Gastrocnemius medialis (tissue), 4 donors: ENCODE measurements at regions not wholly inside any gene's neighbourhood (a gene's known extent, or its start where the extent isn't known, plus 50 kb on each side); places are given as distances from the start of the nearest gene placed in this dataset.

ENCODE experiments used
- ATAC-seq, 2 donors: fragments of 150-250 bp; one replicate each; pipeline ENCODE4 v1.9.1; 2016
- DNase-seq, 2 donors: peaks; one replicate each; pipeline ENCODE4 v3.0.0-alpha.2; 2019
- H3K27ac ChIP-seq, 4 donors: fragments of 200-600 bp; sonication (generic); 1 replicate in 1 of 4; 2 replicates in 3 of 4; pipeline ENCODE4 v1.5.1; 2016 to 2018; ENCODE audit warnings: mild to moderate bottlenecking in 2 of 4, moderate library complexity in 1 of 4
- H3K27me3 ChIP-seq, 3 donors: fragments of 200-600 bp; sonication (generic) in 2 of 3; 1 replicate in 1 of 3; 2 replicates in 2 of 3; pipeline versions ENCODE4 v1.5.1 to v1.6.0; 2016 to 2019; ENCODE audit warnings: mild to moderate bottlenecking in 1 of 3, moderate library complexity in 1 of 3
- H3K36me3 ChIP-seq, 2 donors: fragments of 200-600 bp; sonication (generic) in 1 of 2; one replicate each; pipeline ENCODE4 v1.5.1; 2017 to 2018
- H3K4me1 ChIP-seq, 2 donors: fragments of 200-600 bp; sonication (generic) in 1 of 2; one replicate each; pipeline ENCODE4 v1.5.1; 2016 to 2017; ENCODE audit warnings: mild to moderate bottlenecking in 2 of 2
- H3K4me3 ChIP-seq, 4 donors: fragments of 200-600 bp; sonication (generic) in 3 of 4; 1 replicate in 1 of 4; 2 replicates in 3 of 4; pipeline ENCODE4 v1.5.1; 2016 to 2019; ENCODE audit warnings: mild to moderate bottlenecking in 2 of 4
- H3K9me3 ChIP-seq, 3 donors: fragments of 200-600 bp; sonication (generic) in 2 of 3; 1 replicate in 1 of 3; 2 replicates in 2 of 3; pipeline ENCODE4 v1.5.1; 2016 to 2019
- POLR2A ChIP-seq, 2 donors: fragments of 450-650 bp; IDR thresholded peaks; one replicate each; pipeline ENCODE4 v1.6.1; 2017; ENCODE audit warnings: antibody characterized with exemption in 2 of 2, mild to moderate bottlenecking in 2 of 2, moderate library complexity in 2 of 2
- in situ Hi-C, 4 donors: fragments of 200-750 bp; cut with MboI; loops; one replicate each; pipeline versions ENCODE4 v1.15.0 to v1.8.0; 2017; ENCODE audit warnings: low sequenced_read_pairs in 4 of 4
- intact Hi-C: fragments of 100-400 bp; cut with DNase I; formaldehyde crosslinking; loops from one replicate; pipeline ENCODE4 v1.15.1; 2023; ENCODE audit warnings: low total_unique reads
- TF ChIP-seq, protein P1 (sequence below), 5 experiments: fragments of 450-650 bp in 3 of 5; fragments of 200-600 bp in 2 of 5; sonication (generic) in 2 of 5; IDR thresholded peaks in 4 of 5; conservative IDR thresholded peaks in 1 of 5; 1 replicate in 4 of 5; 2 replicates in 1 of 5; pipeline ENCODE4 v1.5.1; 2016 to 2019; ENCODE audit warnings: antibody characterized with exemption in 5 of 5, mild to moderate bottlenecking in 3 of 5, moderate library complexity in 3 of 5

DNA sequence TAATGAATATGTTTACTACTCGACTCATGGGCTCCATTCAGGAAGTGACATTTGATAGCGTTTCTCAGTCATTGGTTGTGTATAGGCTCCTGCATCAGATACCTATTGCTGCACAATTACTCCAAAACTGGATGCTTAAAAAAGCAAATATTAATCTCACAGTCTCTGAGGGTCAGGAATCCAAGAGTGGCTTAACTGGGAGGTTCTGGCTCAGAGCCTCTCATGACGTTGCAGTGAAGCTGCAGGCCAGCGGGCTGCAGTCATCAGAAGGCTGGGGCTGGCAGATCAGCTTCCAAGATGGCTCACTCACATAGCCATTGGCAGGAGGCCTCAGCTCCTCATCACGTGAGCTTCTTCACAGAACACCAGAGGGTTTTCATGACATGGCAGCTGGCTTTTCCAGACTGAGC lies 525.1 kb upstream of the NBEA start:
- intact Hi-C loops: no loop called here
- TF ChIP-seq, protein P1, sequence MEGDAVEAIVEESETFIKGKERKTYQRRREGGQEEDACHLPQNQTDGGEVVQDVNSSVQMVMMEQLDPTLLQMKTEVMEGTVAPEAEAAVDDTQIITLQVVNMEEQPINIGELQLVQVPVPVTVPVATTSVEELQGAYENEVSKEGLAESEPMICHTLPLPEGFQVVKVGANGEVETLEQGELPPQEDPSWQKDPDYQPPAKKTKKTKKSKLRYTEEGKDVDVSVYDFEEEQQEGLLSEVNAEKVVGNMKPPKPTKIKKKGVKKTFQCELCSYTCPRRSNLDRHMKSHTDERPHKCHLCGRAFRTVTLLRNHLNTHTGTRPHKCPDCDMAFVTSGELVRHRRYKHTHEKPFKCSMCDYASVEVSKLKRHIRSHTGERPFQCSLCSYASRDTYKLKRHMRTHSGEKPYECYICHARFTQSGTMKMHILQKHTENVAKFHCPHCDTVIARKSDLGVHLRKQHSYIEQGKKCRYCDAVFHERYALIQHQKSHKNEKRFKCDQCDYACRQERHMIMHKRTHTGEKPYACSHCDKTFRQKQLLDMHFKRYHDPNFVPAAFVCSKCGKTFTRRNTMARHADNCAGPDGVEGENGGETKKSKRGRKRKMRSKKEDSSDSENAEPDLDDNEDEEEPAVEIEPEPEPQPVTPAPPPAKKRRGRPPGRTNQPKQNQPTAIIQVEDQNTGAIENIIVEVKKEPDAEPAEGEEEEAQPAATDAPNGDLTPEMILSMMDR (IDR thresholded peaks at IDR 0.05 in 4 of 5, conservative IDR thresholded peaks at IDR 0.05 in 1 of 5): no peak
- no peak for TF ChIP-seq POLR2A (IDR thresholded peaks at IDR 0.05)
- H3K27me3 ChIP-seq: no peaks in the 10 kb centered on the region
- in situ Hi-C loops: no loop called here
- H3K9me3 ChIP-seq: no peaks in the 10 kb centered on the region
- ATAC-seq: peak; percentile 94 to 99
- H3K36me3 ChIP-seq: no peaks in the 10 kb centered on the region
- peaks cover 3 to 5% of the 10 kb centered on the region in 2 donors for H3K4me1 ChIP-seq
- no peak overlapping the region for H3K27ac ChIP-seq
- DNase-seq: peak; percentile 60 to 81
- no peak overlapping the region for H3K4me3 ChIP-seq

DNA sequence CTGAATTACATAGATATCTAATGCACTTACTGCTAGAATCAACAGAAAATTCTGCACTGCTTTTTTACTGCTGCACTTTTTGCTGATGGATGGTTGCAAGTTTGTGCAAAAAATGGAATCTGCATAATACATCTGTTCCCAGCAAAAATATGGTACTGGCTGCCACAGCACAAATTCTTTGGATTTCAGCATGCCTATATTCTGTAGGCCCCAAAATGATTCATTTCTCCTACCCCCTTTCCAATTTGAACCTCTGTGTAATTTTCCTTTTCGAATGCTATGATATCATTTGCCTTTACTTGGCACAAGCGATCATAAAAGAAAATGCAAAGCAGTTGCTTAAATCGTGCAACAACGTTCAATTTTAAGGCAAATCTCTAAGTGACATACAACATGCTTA lies 524.2 kb upstream of the NBEA start:
- no peaks in the 10 kb centered on the region for H3K27me3 ChIP-seq
- no peak for ATAC-seq
- peaks cover 3 to 5% of the 10 kb centered on the region in 2 donors for H3K4me1 ChIP-seq
- H3K9me3 ChIP-seq: no peaks in the 10 kb centered on the region
- in situ Hi-C loops: no loop called here
- H3K4me3 ChIP-seq: no peak overlapping the region
- DNase-seq: no peak
- intact Hi-C loops: no loop called here
- TF ChIP-seq POLR2A (IDR thresholded peaks at IDR 0.05): no peak
- TF ChIP-seq, protein P1 (IDR thresholded peaks at IDR 0.05 in 4 of 5, conservative IDR thresholded peaks at IDR 0.05 in 1 of 5): no peak
- H3K27ac ChIP-seq: no peak overlapping the region
- H3K36me3 ChIP-seq: no peaks in the 10 kb centered on the region

DNA sequence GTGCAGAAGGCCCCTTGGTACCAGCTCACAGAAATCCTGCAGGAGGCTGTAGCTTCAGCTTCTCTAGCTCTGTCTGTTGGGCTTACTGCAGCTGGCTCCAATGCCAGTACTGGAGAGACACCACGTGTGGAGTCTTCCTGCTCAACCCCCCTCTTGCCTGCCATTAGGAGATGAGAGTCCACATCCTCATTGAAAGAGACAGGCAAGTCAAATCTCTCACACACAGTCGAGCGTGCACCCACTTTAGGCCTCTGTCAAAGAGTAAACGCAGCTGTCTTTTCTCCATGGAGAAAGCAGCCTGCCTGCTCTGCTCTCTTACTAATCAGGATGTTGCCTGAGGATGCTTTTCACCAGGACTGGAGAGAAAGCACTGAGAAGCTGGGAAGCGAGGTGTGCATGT lies 523.0 kb upstream of the NBEA start:
- H3K9me3 ChIP-seq: no peaks in the 10 kb centered on the region
- no peaks in the 10 kb centered on the region for H3K27me3 ChIP-seq
- ATAC-seq (no peak), DNase-seq (no peak)
- H3K4me1 ChIP-seq: peaks cover 3 to 5% of the 10 kb centered on the region in 2 donors
- TF ChIP-seq POLR2A (IDR thresholded peaks at IDR 0.05): no peak
- TF ChIP-seq, protein P1 (IDR thresholded peaks at IDR 0.05 in 4 of 5, conservative IDR thresholded peaks at IDR 0.05 in 1 of 5): no peak
- intact Hi-C loops: no loop called here
- H3K4me3 ChIP-seq: no peak overlapping the region
- H3K36me3 ChIP-seq: no peaks in the 10 kb centered on the region
- H3K27ac ChIP-seq: no peak overlapping the region
- in situ Hi-C loops: no loop called here

DNA sequence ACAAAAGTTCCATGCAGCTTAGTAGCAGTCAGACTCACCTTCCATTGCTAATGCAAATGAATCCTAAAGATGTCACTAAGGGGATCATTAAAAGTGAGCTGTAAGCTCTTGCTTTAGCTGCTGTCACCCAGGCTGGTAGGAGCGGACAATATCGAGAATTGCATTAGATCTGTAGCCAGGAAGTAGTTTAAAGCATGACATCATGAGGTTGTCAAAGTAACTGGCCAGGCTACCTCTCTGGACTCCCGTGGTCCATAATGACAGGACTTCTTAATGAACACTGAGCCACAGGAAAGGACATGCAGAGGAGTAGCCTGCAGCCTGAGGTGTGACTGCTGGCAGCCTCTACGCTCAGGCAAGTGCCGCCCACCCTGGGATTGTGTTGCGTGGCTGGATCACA lies 522.3 kb upstream of the NBEA start:
- H3K27ac ChIP-seq: no peak overlapping the region
- no peaks in the 10 kb centered on the region for H3K9me3 ChIP-seq
- H3K36me3 ChIP-seq: no peaks in the 10 kb centered on the region
- H3K4me1 ChIP-seq: peaks cover 3 to 5% of the 10 kb centered on the region in 2 donors
- no peaks in the 10 kb centered on the region for H3K27me3 ChIP-seq
- ATAC-seq: no peak
- TF ChIP-seq POLR2A (IDR thresholded peaks at IDR 0.05): no peak
- TF ChIP-seq, protein P1 (IDR thresholded peaks at IDR 0.05 in 4 of 5, conservative IDR thresholded peaks at IDR 0.05 in 1 of 5): no peak
- in situ Hi-C loops (no loop called here), intact Hi-C loops (no loop called here)
- no peak overlapping the region for H3K4me3 ChIP-seq
- DNase-seq: no peak

DNA sequence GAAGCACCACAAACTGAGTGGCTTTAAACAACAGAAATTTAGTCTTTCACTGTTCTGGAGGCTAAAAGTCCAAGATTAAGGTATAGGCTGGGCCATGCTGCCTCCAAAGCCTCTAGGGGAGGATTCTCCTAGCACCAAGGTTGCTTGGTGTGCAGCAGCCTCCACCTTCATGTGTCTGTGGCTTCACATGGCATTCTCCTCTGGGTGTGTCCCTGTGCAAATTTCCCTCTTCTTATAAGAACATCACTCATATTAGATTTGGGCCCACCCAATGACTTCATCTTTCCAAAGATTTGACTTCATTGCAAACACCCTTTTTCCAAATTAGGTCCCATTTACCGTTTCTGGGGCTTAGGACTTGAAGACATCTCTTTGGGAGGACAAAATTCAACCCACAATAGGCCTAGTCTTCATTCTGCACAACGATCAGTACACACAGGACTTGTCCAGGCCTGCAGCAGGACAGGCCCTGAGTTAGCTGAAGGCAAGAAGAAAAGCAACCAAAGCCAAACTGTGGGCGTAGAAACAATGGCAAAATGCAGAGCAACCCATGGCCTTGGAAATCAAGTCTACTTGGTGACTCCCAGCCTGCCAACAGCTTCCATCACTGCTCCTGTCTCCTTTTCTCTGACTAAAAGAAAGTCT lies 521.2 kb upstream of the NBEA start:
- Histone ChIP-seq H3K4me3 (no peak overlapping the region), H3K36me3 (no peaks in the 10 kb centered on the region), H3K4me1 (peaks cover 3 to 5% of the 10 kb centered on the region in 2 donors), H3K9me3 (no peaks in the 10 kb centered on the region), H3K27me3 (no peaks in the 10 kb centered on the region), H3K27ac (no peak overlapping the region)
- TF ChIP-seq, protein P1 (IDR thresholded peaks at IDR 0.05 in 4 of 5, conservative IDR thresholded peaks at IDR 0.05 in 1 of 5): no peak
- TF ChIP-seq POLR2A (IDR thresholded peaks at IDR 0.05): no peak
- intact Hi-C loops: no loop called here
- no peak for DNase-seq
- ATAC-seq: no peak
- in situ Hi-C loops: no loop called here
